GM12878 (cell line): ENCODE measurements at regions not wholly inside any gene's neighbourhood (a gene's known extent, or its start where the extent isn't known, plus 50 kb on each side); places are given as distances from the start of the nearest gene placed in this dataset.

ENCODE experiments used
- ATAC-seq: fragments of 200-7000 bp; cut with Tn5 transposase; 3 replicates; pipeline ENCODE4 v1.9.1; 2020; ENCODE audit warnings: mild to moderate bottlenecking, moderate library complexity
- BruUV-seq: library from RNA; stranded (reverse); fragments of 400-500 nt; replicated peaks from 2 replicates; lab custom pipeline; 2021; lab: Mats Ljungman, UMichigan
- CTCF ChIA-PET: fragments of 300-600 bp; sonication (Branson Sonifier 250); formaldehyde crosslinking; extraction: SDS; loops from one replicate; lab custom pipeline; 2021; ENCODE audit warnings: inconsistent platforms; lab: Yijun Ruan, JAX
- POLR2A ChIA-PET: fragments of 350-600 bp; formaldehyde crosslinking; extraction: SDS; loops from one replicate; lab custom pipeline; 2021; ENCODE audit warnings: inconsistent platforms; lab: Charles Lee
- RAD21 ChIA-PET: fragments of 300-600 bp; sonication (Branson Sonifier 250); formaldehyde crosslinking; loops from one replicate; lab custom pipeline; 2023; ENCODE audit warnings: antibody characterized with exemption; ENCODE audit not compliant: unreplicated experiment; lab: Charles Lee
- SMC1A ChIA-PET: fragments of 300-600 bp; sonication (Branson Sonifier 250); formaldehyde crosslinking; loops from one replicate; lab custom pipeline; 2023; ENCODE audit not compliant: unreplicated experiment, uncharacterized antibody; lab: Charles Lee
- DNase-seq: peaks from one replicate; pipeline ENCODE4 v3.0.0-alpha.2; 2011; ENCODE audit warnings: low read depth, low spot score
- FAIRE-seq: peaks from 3 replicates; lab custom pipeline; 2011; peaks lifted over from hg19 to GRCh38; lab: Jason Lieb, UNC
- H2AFZ ChIP-seq: 2 replicates; pipeline ENCODE4 v1.6.0; 2011; ENCODE audit warnings: low read depth, low read length, control low read depth; ENCODE audit not compliant: control insufficient read depth
- H3K27ac ChIP-seq: 2 replicates; pipeline ENCODE4 v1.5.1; 2011; ENCODE audit warnings: control low read depth; ENCODE audit not compliant: control insufficient read depth, insufficient read depth
- H3K27me3 ChIP-seq, 2 experiments: replicated peaks in 1 of 2; 2 replicates each; pipeline versions ENCODE4 v1.6.0 to v1.6.1; 2011; ENCODE audit warnings: low read length in 1 of 2; ENCODE audit not compliant: control insufficient read depth in 2 of 2, insufficient read depth in 2 of 2
- H3K36me3 ChIP-seq, 2 experiments: 2 replicates each; pipeline ENCODE4 v1.5.1; 2011; ENCODE audit warnings: low read length in 1 of 2; ENCODE audit not compliant: control insufficient read depth in 2 of 2, insufficient read depth in 2 of 2
- H3K4me1 ChIP-seq: 2 replicates; pipeline ENCODE4 v1.6.1; 2011; ENCODE audit warnings: mild to moderate bottlenecking, low read length, moderate library complexity, mixed read lengths; ENCODE audit not compliant: control insufficient read depth, insufficient read depth
- H3K4me2 ChIP-seq: 2 replicates; pipeline ENCODE4 v1.6.0; 2011; ENCODE audit warnings: control low read depth; ENCODE audit not compliant: control insufficient read depth, insufficient read depth
- H3K4me3 ChIP-seq: fragments of 200-600 bp; sonication (generic); 2 replicates; pipeline ENCODE4 v1.5.1; 2016
- H3K79me2 ChIP-seq: 2 replicates; pipeline ENCODE4 v1.6.0; 2011; ENCODE audit warnings: low read length; ENCODE audit not compliant: control insufficient read depth, insufficient read depth
- H3K9ac ChIP-seq: 2 replicates; pipeline ENCODE4 v1.8.0; 2011; ENCODE audit warnings: low read length, control low read depth, mixed read lengths; ENCODE audit not compliant: control insufficient read depth, insufficient read depth
- H3K9me3 ChIP-seq: replicated peaks from 3 replicates; pipeline ENCODE4 v1.5.1; 2011; ENCODE audit warnings: mild to moderate bottlenecking, low read length; ENCODE audit not compliant: control insufficient read depth, insufficient read depth
- H4K20me1 ChIP-seq: 2 replicates; pipeline ENCODE4 v1.6.0; 2011; ENCODE audit not compliant: control insufficient read depth, insufficient read depth
- CHD1 ChIP-seq: IDR thresholded peaks from 2 replicates; pipeline ENCODE4 v1.6.1; 2012; ENCODE audit warnings: low read depth, low read length, improper control_type of control experiment
- KDM1A ChIP-seq: fragments of 200-600 bp; sonication (generic); IDR thresholded peaks from 2 replicates; pipeline ENCODE4 v1.6.1; 2016; ENCODE audit warnings: borderline replicate concordance
- MYC ChIP-seq: IDR thresholded peaks from 2 replicates; pipeline ENCODE4 v1.6.1; 2011; ENCODE audit warnings: mild to moderate bottlenecking, low read length, moderate library complexity, inconsistent platforms; ENCODE audit not compliant: insufficient read depth, insufficient replicate concordance, insufficient read length, severe bottlenecking
- TAF1 ChIP-seq: IDR thresholded peaks from 2 replicates; pipeline ENCODE4 v1.6.1; 2011; ENCODE audit warnings: mild to moderate bottlenecking, low read depth, low read length, borderline replicate concordance
- WGBS: methylation state at CpG from one replicate; pipeline ENCODE4 v1.1.6; 2016; ENCODE audit warnings: low lambda C conversion rate; ENCODE audit not compliant: insufficient replicate concordance, insufficient coverage; ENCODE audit errors: missing lambda C conversion rate; 5-methylcytosine and 5-hydroxymethylcytosine counted together
- in situ Hi-C: fragments of 300-500 bp; cut with MboI; formaldehyde crosslinking; loops from 9 replicates; pipeline ENCODE4 v1.14.3; 2018; ENCODE audit warnings: mixed read lengths
- intact Hi-C: fragments of 100-400 bp; cut with micrococcal nuclease; formaldehyde crosslinking; loops from one replicate; pipeline ENCODE4 v1.14.2; 2022; ENCODE audit not compliant: unreplicated experiment
- TF ChIP-seq, protein P1 (sequence below), 3 experiments: IDR thresholded peaks in 2 of 3; conservative IDR thresholded peaks in 1 of 3; 2 replicates each; pipeline ENCODE4 v1.5.1; 2011; ENCODE audit warnings: low read depth in 3 of 3, low read length in 3 of 3, mild to moderate bottlenecking in 3 of 3, control low read depth in 2 of 3, moderate library complexity in 2 of 3, inconsistent platforms in 1 of 3, mixed read lengths in 1 of 3; ENCODE audit not compliant: control insufficient read depth in 2 of 3, insufficient read depth in 1 of 3; ENCODE audit errors: extremely low read depth in 1 of 3
- TF ChIP-seq, protein P2 (sequence below): IDR thresholded peaks from 2 replicates; pipeline ENCODE4 v1.6.1; 2012; ENCODE audit warnings: low read depth, low read length, improper control_type of control experiment

DNA sequence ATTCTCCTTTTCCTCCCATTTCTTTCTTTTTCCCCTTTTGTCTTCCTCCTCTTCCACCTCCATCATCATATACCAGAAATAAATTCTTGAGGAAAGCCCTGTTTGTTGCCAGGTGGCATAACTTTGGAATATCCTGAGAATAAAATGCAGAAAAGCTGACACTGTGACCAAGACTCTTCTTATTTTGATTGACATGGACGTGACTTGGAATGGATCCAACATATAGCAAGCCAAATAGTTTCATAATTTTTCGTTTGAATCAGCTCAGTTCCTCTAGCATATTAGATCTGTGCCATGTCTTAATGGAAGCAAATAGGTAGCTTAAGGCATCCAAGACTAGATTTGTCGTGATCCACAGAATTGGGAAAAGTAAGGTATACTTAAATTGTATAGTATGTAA lies 354.7 kb upstream of the FIGN start (continued):
- TF ChIP-seq MYC (no peak), KDM1A (no peak)

DNA sequence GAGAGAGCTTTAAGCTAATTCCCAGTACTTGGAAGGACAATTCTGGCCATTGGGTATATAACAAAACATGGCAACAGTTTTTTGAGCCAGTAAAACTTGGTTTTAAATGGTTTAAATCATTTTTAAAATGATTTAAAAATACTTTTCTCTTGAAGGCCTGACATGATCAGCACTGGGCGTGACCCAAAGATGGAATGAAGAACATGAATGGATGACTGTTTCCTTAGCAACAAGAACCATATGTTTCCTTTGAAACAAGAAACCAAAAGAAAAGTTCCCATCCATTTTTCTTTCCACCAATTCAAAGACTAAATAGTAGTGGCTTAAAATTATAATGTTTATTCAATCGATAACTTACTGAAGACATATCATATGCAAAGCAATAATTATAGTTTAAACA lies 348.3 kb upstream of the FIGN start:
- no peak overlapping the region for H2AFZ ChIP-seq
- FAIRE-seq (no peak), DNase-seq (no peak), ATAC-seq (no peak)
- H4K20me1 ChIP-seq = no peaks in the 10 kb centered on the region
- RAD21 ChIA-PET = no interaction called here
- CTCF ChIA-PET = no interaction called here
- no peak overlapping the region for H3K9ac ChIP-seq
- no peak overlapping the region for H3K4me3 ChIP-seq
- TF ChIP-seq CHD1 (no peak), TAF1 (no peak)
- TF ChIP-seq, protein P1, sequence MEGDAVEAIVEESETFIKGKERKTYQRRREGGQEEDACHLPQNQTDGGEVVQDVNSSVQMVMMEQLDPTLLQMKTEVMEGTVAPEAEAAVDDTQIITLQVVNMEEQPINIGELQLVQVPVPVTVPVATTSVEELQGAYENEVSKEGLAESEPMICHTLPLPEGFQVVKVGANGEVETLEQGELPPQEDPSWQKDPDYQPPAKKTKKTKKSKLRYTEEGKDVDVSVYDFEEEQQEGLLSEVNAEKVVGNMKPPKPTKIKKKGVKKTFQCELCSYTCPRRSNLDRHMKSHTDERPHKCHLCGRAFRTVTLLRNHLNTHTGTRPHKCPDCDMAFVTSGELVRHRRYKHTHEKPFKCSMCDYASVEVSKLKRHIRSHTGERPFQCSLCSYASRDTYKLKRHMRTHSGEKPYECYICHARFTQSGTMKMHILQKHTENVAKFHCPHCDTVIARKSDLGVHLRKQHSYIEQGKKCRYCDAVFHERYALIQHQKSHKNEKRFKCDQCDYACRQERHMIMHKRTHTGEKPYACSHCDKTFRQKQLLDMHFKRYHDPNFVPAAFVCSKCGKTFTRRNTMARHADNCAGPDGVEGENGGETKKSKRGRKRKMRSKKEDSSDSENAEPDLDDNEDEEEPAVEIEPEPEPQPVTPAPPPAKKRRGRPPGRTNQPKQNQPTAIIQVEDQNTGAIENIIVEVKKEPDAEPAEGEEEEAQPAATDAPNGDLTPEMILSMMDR (IDR thresholded peaks at IDR 0.05 in 2 of 3, conservative IDR thresholded peaks at IDR 0.05 in 1 of 3; ENCODE audit: control insufficient read depth in 2 of 3, extremely low read depth in 1 of 3, insufficient read depth in 1 of 3, low read depth in 3 of 3, low read length in 3 of 3) = no peak
- TF ChIP-seq, protein P2, sequence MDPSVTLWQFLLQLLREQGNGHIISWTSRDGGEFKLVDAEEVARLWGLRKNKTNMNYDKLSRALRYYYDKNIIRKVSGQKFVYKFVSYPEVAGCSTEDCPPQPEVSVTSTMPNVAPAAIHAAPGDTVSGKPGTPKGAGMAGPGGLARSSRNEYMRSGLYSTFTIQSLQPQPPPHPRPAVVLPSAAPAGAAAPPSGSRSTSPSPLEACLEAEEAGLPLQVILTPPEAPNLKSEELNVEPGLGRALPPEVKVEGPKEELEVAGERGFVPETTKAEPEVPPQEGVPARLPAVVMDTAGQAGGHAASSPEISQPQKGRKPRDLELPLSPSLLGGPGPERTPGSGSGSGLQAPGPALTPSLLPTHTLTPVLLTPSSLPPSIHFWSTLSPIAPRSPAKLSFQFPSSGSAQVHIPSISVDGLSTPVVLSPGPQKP = no peak
- WGBS = 3% methylated on average over 2 of the region's 2 CpGs
- H3K36me3 ChIP-seq = no peaks in the 10 kb centered on the region
- no peak overlapping the region for H3K27ac ChIP-seq
- H3K4me2 ChIP-seq = no peak overlapping the region
- no TSS peak for BruUV-seq
- POLR2A ChIA-PET = no interaction called here
- H3K4me1 ChIP-seq = no peaks in the 10 kb centered on the region
- SMC1A ChIA-PET = no interaction called here
- no peaks in the 10 kb centered on the region for H3K9me3 ChIP-seq
- H3K27me3 ChIP-seq = no peaks in the 10 kb centered on the region; a peak in 1 of 4 replicates
- intact Hi-C loops (no loop called here), in situ Hi-C loops (no loop called here)
- H3K79me2 ChIP-seq = no peaks in the 10 kb centered on the region
